Endodermal cell (in vitro differentiated cells): ENCODE measurements at regions not wholly inside any gene's neighbourhood (a gene's known extent, or its start where the extent isn't known, plus 50 kb on each side); places are given as distances from the start of the nearest gene placed in this dataset.

Source experiments
- DNase-seq: peaks from one replicate; pipeline ENCODE4 v3.0.0-alpha.2; 2017
- H3K27ac ChIP-seq: 2 replicates; pipeline ENCODE4 v1.5.1; 2013; ENCODE audit warnings: mild to moderate bottlenecking, low read depth, low read length, moderate library complexity
- H3K27me3 ChIP-seq: 2 replicates; pipeline ENCODE4 v1.6.1; 2013; ENCODE audit warnings: mild to moderate bottlenecking, low read length, moderate library complexity; ENCODE audit not compliant: insufficient read depth, control insufficient read depth, poor library complexity, severe bottlenecking
- H3K36me3 ChIP-seq: 2 replicates; pipeline ENCODE4 v1.7.0; 2013; ENCODE audit warnings: mild to moderate bottlenecking, low read length, moderate library complexity; ENCODE audit not compliant: control insufficient read depth, insufficient read depth
- H3K4me1 ChIP-seq: one replicate; pipeline ENCODE4 v1.7.0; 2013; ENCODE audit warnings: low read length; ENCODE audit not compliant: control insufficient read depth, insufficient read depth
- H3K4me3 ChIP-seq: 2 replicates; pipeline ENCODE4 v1.5.1; 2013; ENCODE audit warnings: mild to moderate bottlenecking, low read length, moderate library complexity
- H3K9ac ChIP-seq: 2 replicates; pipeline ENCODE4 v1.6.1; 2013; ENCODE audit warnings: mild to moderate bottlenecking, low read length, moderate library complexity; ENCODE audit not compliant: poor library complexity, severe bottlenecking; ENCODE audit errors: extremely low read depth
- H3K9me3 ChIP-seq: 2 replicates; pipeline ENCODE4 v1.6.1; 2013; ENCODE audit warnings: mild to moderate bottlenecking, low read length, moderate library complexity; ENCODE audit not compliant: control insufficient read depth
- H3K27ac Mint-ChIP-seq: 2 replicates; pipeline ENCODE4 v1.8.0; 2020; ENCODE audit warnings: mixed read lengths
- H3K27me3 Mint-ChIP-seq: 2 replicates; pipeline ENCODE4 v1.8.0; 2021; ENCODE audit warnings: mild to moderate bottlenecking, mixed read lengths; ENCODE audit not compliant: insufficient read depth
- H3K36me3 Mint-ChIP-seq: 2 replicates; pipeline ENCODE4 v1.8.0; 2020; ENCODE audit warnings: low read depth, mixed read lengths
- H3K4me1 Mint-ChIP-seq: 2 replicates; pipeline ENCODE4 v1.8.0; 2020; ENCODE audit warnings: mixed read lengths
- H3K4me3 Mint-ChIP-seq: 2 replicates; pipeline ENCODE4 v1.8.0; 2020; ENCODE audit warnings: mild to moderate bottlenecking, moderate library complexity, mixed read lengths
- H3K9me3 Mint-ChIP-seq: 2 replicates; pipeline ENCODE4 v1.8.0; 2020; ENCODE audit warnings: mild to moderate bottlenecking, mixed read lengths
- WGBS, 2 experiments: methylation state at CpG; one replicate each; pipeline versions ENCODE4 v1.1.5 to v1.1.7; 2013; ENCODE audit warnings: missing lambda C conversion rate in 2 of 2, mixed read lengths in 1 of 2; ENCODE audit not compliant: insufficient coverage in 1 of 2, insufficient read length in 1 of 2; 5-methylcytosine and 5-hydroxymethylcytosine counted together
- TF ChIP-seq, protein P1 (sequence below): fragments of 200-600 bp; sonication (generic); conservative IDR thresholded peaks from 2 replicates; pipeline ENCODE4 v1.5.0; 2021; ENCODE audit warnings: antibody characterized with exemption, mild to moderate bottlenecking

- Mint-ChIP-seq H3K9me3 (peaks cover 5% of the 10 kb centered on the region), H3K27me3 (no peaks in the 10 kb centered on the region), H3K4me3 (no peak overlapping the region), H3K36me3 (no peaks in the 10 kb centered on the region), H3K27ac (no peak overlapping the region), H3K4me1 (no peaks in the 10 kb centered on the region)
- no peak for DNase-seq
- Histone ChIP-seq H3K9ac (no peak overlapping the region), H3K27ac (no peak overlapping the region), H3K36me3 (no peaks in the 10 kb centered on the region), H3K4me1 (no peaks in the 10 kb centered on the region), H3K9me3 (peaks cover 8% of the 10 kb centered on the region), H3K4me3 (no peak overlapping the region), H3K27me3 (no peaks in the 10 kb centered on the region)
- TF ChIP-seq, protein P1, sequence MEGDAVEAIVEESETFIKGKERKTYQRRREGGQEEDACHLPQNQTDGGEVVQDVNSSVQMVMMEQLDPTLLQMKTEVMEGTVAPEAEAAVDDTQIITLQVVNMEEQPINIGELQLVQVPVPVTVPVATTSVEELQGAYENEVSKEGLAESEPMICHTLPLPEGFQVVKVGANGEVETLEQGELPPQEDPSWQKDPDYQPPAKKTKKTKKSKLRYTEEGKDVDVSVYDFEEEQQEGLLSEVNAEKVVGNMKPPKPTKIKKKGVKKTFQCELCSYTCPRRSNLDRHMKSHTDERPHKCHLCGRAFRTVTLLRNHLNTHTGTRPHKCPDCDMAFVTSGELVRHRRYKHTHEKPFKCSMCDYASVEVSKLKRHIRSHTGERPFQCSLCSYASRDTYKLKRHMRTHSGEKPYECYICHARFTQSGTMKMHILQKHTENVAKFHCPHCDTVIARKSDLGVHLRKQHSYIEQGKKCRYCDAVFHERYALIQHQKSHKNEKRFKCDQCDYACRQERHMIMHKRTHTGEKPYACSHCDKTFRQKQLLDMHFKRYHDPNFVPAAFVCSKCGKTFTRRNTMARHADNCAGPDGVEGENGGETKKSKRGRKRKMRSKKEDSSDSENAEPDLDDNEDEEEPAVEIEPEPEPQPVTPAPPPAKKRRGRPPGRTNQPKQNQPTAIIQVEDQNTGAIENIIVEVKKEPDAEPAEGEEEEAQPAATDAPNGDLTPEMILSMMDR: no peak
- 94% methylated on average over 2 of the region's 2 CpGs; no CpG with 5 or more reads in 1 of the 2 experiments for WGBS, 2 experiments
These were observed 111.7 kb upstream of the ZNF804B start for GRCh38 chr7:88647825-88648224.

DNA sequence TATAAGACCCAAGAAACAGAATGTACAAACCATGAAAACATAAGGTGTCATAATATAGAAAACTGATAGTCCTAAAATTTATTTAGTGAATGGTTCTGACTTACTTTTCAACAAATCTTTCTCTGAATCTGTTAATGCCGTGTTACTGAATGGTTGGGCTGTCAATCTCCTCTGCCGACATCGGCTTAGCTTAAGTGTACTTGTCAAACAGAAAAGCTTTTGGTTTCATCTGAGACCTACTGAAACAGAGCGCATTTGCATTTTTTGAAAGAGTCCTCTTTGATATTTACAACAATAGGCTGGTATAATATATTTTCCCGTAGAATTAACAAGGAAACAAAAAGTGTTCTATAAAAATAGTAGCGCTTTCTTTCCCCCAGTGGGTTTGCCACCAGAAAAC is 120.9 kb upstream of the ZNF804B start:
- Histone ChIP-seq H3K27me3 (peaks cover 34% of the 10 kb centered on the region), H3K4me3 (no peak overlapping the region), H3K9ac (no peak overlapping the region), H3K9me3 (no peaks in the 10 kb centered on the region), H3K4me1 (peaks cover 4% of the 10 kb centered on the region), H3K36me3 (no peaks in the 10 kb centered on the region), H3K27ac (no peak overlapping the region)
- 90 to 93% methylated on average over 2 to 6 of the region's 6 CpGs for WGBS, 2 experiments
- no peak overlapping the region for H3K4me3 Mint-ChIP-seq
- peaks cover 48% of the 10 kb centered on the region for H3K27me3 Mint-ChIP-seq
- TF ChIP-seq, protein P1: no peak
- no peak overlapping the region for H3K27ac Mint-ChIP-seq
- no peaks in the 10 kb centered on the region for H3K36me3 Mint-ChIP-seq
- DNase-seq: no peak
- H3K4me1 Mint-ChIP-seq: peaks cover 24% of the 10 kb centered on the region
- no peaks in the 10 kb centered on the region for H3K9me3 Mint-ChIP-seq

- Histone ChIP-seq H3K9ac (no peak overlapping the region), H3K4me1 (peaks cover 4% of the 10 kb centered on the region), H3K4me3 (no peak overlapping the region), H3K36me3 (no peaks in the 10 kb centered on the region), H3K9me3 (no peaks in the 10 kb centered on the region), H3K27me3 (peaks cover 34% of the 10 kb centered on the region), H3K27ac (no peak overlapping the region)
- Mint-ChIP-seq H3K36me3 (no peaks in the 10 kb centered on the region), H3K27ac (no peak overlapping the region), H3K27me3 (peaks cover 50% of the 10 kb centered on the region), H3K4me3 (no peak overlapping the region), H3K4me1 (peaks cover 24% of the 10 kb centered on the region), H3K9me3 (peaks cover 1% of the 10 kb centered on the region)
- no peak for DNase-seq
- TF ChIP-seq, protein P1: no peak
These were observed 121.7 kb upstream of the ZNF804B start for GRCh38 chr7:88637795-88638194.
